ENCODE measurements at regions not wholly inside any gene's neighbourhood (a gene's known extent, or its start where the extent isn't known, plus 50 kb on each side); places are given as distances from the start of the nearest gene placed in this dataset.
"Not testable (repeated sequence)": the region's sequence is repeated elsewhere in the genome, so short reads cannot be mapped to it uniquely, and the experiment has no call there.

GRCh38 chr6:105853979-105854378 lies 232.2 kb upstream of the PRDM1 start:
- TF ChIP-seq CTCF (conservative IDR thresholded peaks at IDR 0.05; ENCODE audit: low read length); EZH2phosphoT487 (IDR thresholded peaks at IDR 0.05; ENCODE audit: borderline replicate concordance, low read depth, low read length): not testable (repeated sequence)

Measured in OCI-LY7 (cell line).